ENCODE measurements at regions not wholly inside any gene's neighbourhood (a gene's known extent, or its start where the extent isn't known, plus 50 kb on each side); places are given as distances from the start of the nearest gene placed in this dataset.

- CTCF ChIA-PET = no interaction called here
- peaks cover 2% of the 10 kb centered on the region for H3K27me3 Mint-ChIP-seq
Observed at GRCh38 chr4:24174602-24175001, 284.8 kb upstream of the PPARGC1A start.

GRCh38 chr4:24172406-24172805, 282.6 kb upstream of the PPARGC1A start:
- ChIA-PET POLR2A (no interaction called here), CTCF (no interaction called here)
- intact Hi-C loops (cut with micrococcal nuclease) = no loop called here
- Mint-ChIP-seq H3K4me1 (ENCODE audit: low read depth) (no peaks in the 10 kb centered on the region), H3K4me3 (no peak overlapping the region), H3K36me3 (no peaks in the 10 kb centered on the region), H3K27me3 (peaks cover 2% of the 10 kb centered on the region), H3K27ac (no peak overlapping the region), H3K9me3 (peaks cover 5% of the 10 kb centered on the region)
- DNase-seq = no peak

More at GRCh38 chr4:24174602-24175001, 284.8 kb upstream of the PPARGC1A start:
- DNase-seq = no peak
- H3K4me1 Mint-ChIP-seq (ENCODE audit: low read depth) = no peaks in the 10 kb centered on the region
- H3K27ac Mint-ChIP-seq = no peak overlapping the region
- H3K9me3 Mint-ChIP-seq = peaks cover 6% of the 10 kb centered on the region
- H3K4me3 Mint-ChIP-seq = no peak overlapping the region
- H3K36me3 Mint-ChIP-seq = no peaks in the 10 kb centered on the region
- intact Hi-C loops (cut with micrococcal nuclease) = no loop called here
- POLR2A ChIA-PET = no interaction called here

DNA sequence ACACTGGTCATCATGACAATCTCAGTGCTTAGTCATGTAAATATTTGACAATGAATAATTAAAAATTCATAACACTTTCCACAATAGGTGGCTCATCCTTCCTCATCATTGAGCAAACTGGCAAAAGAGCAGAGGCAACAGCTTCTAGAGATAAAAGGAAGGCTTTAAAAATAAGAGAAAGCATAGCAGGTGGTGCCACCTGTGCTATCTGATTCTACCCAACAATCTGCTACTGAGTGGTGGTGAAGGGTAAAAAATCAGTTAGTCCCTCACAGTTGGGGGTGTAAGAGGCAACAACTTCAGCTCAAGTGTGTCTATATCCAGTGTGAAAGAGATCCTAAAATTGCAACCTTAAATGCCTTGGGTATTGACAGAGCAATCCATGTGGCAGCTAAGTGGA, 280.1 kb upstream of the PPARGC1A start:
- ChIA-PET POLR2A (no interaction called here), CTCF (interaction anchor here (0.7 kb wide), 1 partner anchor 100 kb away, joined by 3 read pairs; no protein-coding TSS in a partner anchor)
- no peaks in the 10 kb centered on the region for H3K36me3 Mint-ChIP-seq
- intact Hi-C loops (cut with micrococcal nuclease) = no loop called here
- DNase-seq = no peak
- H3K9me3 Mint-ChIP-seq = no peaks in the 10 kb centered on the region
- no peak overlapping the region for H3K27ac Mint-ChIP-seq
- no peak overlapping the region for H3K4me3 Mint-ChIP-seq
- H3K4me1 Mint-ChIP-seq (ENCODE audit: low read depth) = no peaks in the 10 kb centered on the region
- peaks cover 2% of the 10 kb centered on the region for H3K27me3 Mint-ChIP-seq

DNA sequence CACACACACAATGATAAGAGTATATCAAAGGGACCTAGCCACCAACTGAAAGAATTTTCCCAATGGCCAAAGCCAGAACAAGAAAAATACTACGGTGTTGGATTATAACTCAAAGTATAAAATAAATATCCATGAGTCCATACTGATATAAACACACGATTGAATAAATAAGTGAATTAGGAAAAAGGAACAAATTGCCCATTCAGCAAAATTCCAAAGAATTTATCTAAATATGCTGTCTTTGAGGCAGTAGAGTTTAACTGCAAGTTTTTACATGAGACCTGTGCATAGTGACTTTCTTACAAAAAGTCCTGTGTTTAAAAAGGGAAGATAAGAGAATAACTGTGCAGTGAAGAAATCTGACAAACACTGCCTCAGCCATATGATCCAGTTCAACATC, 278.8 kb upstream of the PPARGC1A start:
- ChIA-PET CTCF (no interaction called here), POLR2A (no interaction called here)
- Mint-ChIP-seq H3K27ac (no peak overlapping the region), H3K4me1 (ENCODE audit: low read depth) (no peaks in the 10 kb centered on the region), H3K36me3 (no peaks in the 10 kb centered on the region), H3K4me3 (no peak overlapping the region), H3K9me3 (no peaks in the 10 kb centered on the region), H3K27me3 (peaks cover 2% of the 10 kb centered on the region)
- no peak for DNase-seq
- intact Hi-C loops (cut with micrococcal nuclease) = no loop called here

DNA sequence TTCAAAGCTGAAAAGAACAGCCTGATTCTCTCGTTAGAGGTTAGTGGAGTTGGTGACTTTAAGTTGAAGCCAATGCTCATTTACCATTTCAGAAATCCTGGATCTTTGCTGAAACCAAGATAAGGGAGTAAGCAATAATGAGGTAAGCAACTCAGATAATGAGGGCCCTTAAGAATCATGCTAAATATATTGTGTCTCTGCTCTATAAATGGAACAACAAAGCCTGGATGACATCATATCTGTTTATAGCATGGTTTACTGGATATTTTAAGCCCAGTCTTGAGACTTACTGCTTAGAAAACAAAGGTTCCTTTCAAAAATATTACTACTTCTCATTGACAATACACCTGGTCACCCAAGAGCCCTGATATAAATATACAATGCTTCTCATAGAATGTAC, 276.7 kb upstream of the PPARGC1A start:
- DNase-seq = no peak
- Mint-ChIP-seq H3K36me3 (no peaks in the 10 kb centered on the region), H3K4me1 (ENCODE audit: low read depth) (no peaks in the 10 kb centered on the region), H3K9me3 (peaks cover 2% of the 10 kb centered on the region), H3K4me3 (no peak overlapping the region), H3K27me3 (no peaks in the 10 kb centered on the region), H3K27ac (no peak overlapping the region)
- ChIA-PET POLR2A (no interaction called here), CTCF (no interaction called here)
- intact Hi-C loops (cut with micrococcal nuclease) = no loop called here

- Mint-ChIP-seq H3K27ac (no peak overlapping the region), H3K9me3 (peaks cover 4% of the 10 kb centered on the region), H3K4me3 (no peak overlapping the region), H3K4me1 (ENCODE audit: low read depth) (no peaks in the 10 kb centered on the region), H3K27me3 (no peaks in the 10 kb centered on the region), H3K36me3 (no peaks in the 10 kb centered on the region)
- intact Hi-C loops (cut with micrococcal nuclease) = no loop called here
- ChIA-PET CTCF (no interaction called here), POLR2A (no interaction called here)
- DNase-seq = no peak
Observed at GRCh38 chr4:24164797-24165196, 274.9 kb upstream of the PPARGC1A start.

GRCh38 chr4:24164054-24164693, 274.3 kb upstream of the PPARGC1A start:
- H3K27me3 Mint-ChIP-seq = no peaks in the 10 kb centered on the region
- peaks cover 4% of the 10 kb centered on the region for H3K9me3 Mint-ChIP-seq
- no peak for DNase-seq
- H3K36me3 Mint-ChIP-seq = no peaks in the 10 kb centered on the region
- ChIA-PET POLR2A (no interaction called here), CTCF (no interaction called here)
- intact Hi-C loops (cut with micrococcal nuclease) = no loop called here
- no peak overlapping the region for H3K27ac Mint-ChIP-seq
- no peak overlapping the region for H3K4me3 Mint-ChIP-seq
- no peaks in the 10 kb centered on the region for H3K4me1 Mint-ChIP-seq (ENCODE audit: low read depth)

DNA sequence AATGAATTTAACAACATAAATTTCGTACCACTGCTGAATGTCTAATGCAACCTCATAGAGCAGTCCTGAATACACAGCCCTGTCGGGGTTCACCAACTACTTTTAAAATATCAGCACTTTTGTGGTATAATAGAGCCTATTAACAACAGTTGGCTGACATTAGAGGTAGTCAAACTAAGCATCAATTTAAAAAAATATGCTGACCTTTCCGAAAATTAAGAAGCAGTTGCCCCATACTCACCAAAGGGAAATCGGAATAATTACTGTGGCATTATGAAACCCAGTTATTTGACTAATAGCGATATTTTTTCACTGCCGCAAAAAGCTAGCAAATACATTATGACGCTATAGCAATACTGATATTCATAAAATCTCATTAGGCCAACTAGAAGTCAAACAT, 273.5 kb upstream of the PPARGC1A start:
- no peak for DNase-seq
- intact Hi-C loops (cut with micrococcal nuclease) = no loop called here
- ChIA-PET CTCF (no interaction called here), POLR2A (no interaction called here)
- Mint-ChIP-seq H3K27me3 (no peaks in the 10 kb centered on the region), H3K36me3 (no peaks in the 10 kb centered on the region), H3K9me3 (peaks cover 4% of the 10 kb centered on the region), H3K27ac (no peak overlapping the region), H3K4me3 (no peak overlapping the region), H3K4me1 (ENCODE audit: low read depth) (no peaks in the 10 kb centered on the region)

- POLR2A ChIA-PET = no interaction called here
- intact Hi-C loops (cut with micrococcal nuclease) = no loop called here
Observed at GRCh38 chr4:24160358-24160757, 270.5 kb upstream of the PPARGC1A start.

GRCh38 chr4:24158031-24158430, 268.2 kb upstream of the PPARGC1A start:
- CTCF ChIA-PET = no interaction called here
- intact Hi-C loops (cut with micrococcal nuclease) = no loop called here
- Mint-ChIP-seq H3K27ac (no peak overlapping the region), H3K36me3 (no peaks in the 10 kb centered on the region), H3K4me3 (no peak overlapping the region), H3K9me3 (peaks cover 4% of the 10 kb centered on the region), H3K27me3 (no peaks in the 10 kb centered on the region), H3K4me1 (ENCODE audit: low read depth) (no peaks in the 10 kb centered on the region)
- DNase-seq = no peak
- POLR2A ChIA-PET = no interaction called here

More at GRCh38 chr4:24160358-24160757, 270.5 kb upstream of the PPARGC1A start:
- Mint-ChIP-seq H3K9me3 (peaks cover 4% of the 10 kb centered on the region), H3K4me3 (no peak overlapping the region), H3K4me1 (ENCODE audit: low read depth) (no peaks in the 10 kb centered on the region), H3K27me3 (no peaks in the 10 kb centered on the region), H3K36me3 (no peaks in the 10 kb centered on the region), H3K27ac (no peak overlapping the region)
- DNase-seq = no peak
- CTCF ChIA-PET = no interaction called here

- H3K27me3 Mint-ChIP-seq = no peaks in the 10 kb centered on the region
- POLR2A ChIA-PET = no interaction called here
- H3K9me3 Mint-ChIP-seq = no peaks in the 10 kb centered on the region
- CTCF ChIA-PET = no interaction called here
- no peak overlapping the region for H3K27ac Mint-ChIP-seq
- intact Hi-C loops (cut with micrococcal nuclease) = no loop called here
- H3K4me1 Mint-ChIP-seq (ENCODE audit: low read depth) = no peaks in the 10 kb centered on the region
- no peak for DNase-seq
- H3K36me3 Mint-ChIP-seq = no peaks in the 10 kb centered on the region
- no peak overlapping the region for H3K4me3 Mint-ChIP-seq
Observed at GRCh38 chr4:24150034-24150433, 260.2 kb upstream of the PPARGC1A start.

DNA sequence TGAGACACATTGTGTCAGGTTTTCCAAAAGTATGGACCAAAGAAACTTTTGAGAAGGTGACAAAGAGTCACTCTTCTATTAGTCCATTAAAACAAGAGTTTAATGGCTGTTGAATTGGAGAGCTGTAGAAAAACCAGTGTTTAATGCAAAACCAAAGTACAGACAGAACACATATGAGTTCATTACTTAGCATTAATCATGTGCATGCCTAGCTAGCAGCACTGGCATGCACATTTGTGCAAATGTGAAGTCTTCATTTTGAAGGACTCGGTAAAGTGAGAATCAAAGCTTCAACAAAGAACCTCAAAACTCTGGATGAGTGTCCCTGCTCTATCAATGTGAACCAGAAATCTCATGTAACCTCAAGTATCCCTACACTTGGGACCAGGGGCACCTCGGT, 256.3 kb upstream of the PPARGC1A start:
- POLR2A ChIA-PET = no interaction called here
- H3K4me1 Mint-ChIP-seq (ENCODE audit: low read depth) = no peaks in the 10 kb centered on the region
- no peaks in the 10 kb centered on the region for H3K36me3 Mint-ChIP-seq
- no peak overlapping the region for H3K27ac Mint-ChIP-seq
- no peak overlapping the region for H3K4me3 Mint-ChIP-seq
- intact Hi-C loops (cut with micrococcal nuclease) = no loop called here
- no peak for DNase-seq
- H3K27me3 Mint-ChIP-seq = no peaks in the 10 kb centered on the region
- H3K9me3 Mint-ChIP-seq = no peaks in the 10 kb centered on the region
- CTCF ChIA-PET = no interaction called here

- H3K27me3 Mint-ChIP-seq = no peaks in the 10 kb centered on the region
- no peaks in the 10 kb centered on the region for H3K9me3 Mint-ChIP-seq
- no peak overlapping the region for H3K27ac Mint-ChIP-seq
- DNase-seq = no peak
- H3K4me1 Mint-ChIP-seq (ENCODE audit: low read depth) = no peaks in the 10 kb centered on the region
- POLR2A ChIA-PET = no interaction called here
- no peaks in the 10 kb centered on the region for H3K36me3 Mint-ChIP-seq
- no peak overlapping the region for H3K4me3 Mint-ChIP-seq
- CTCF ChIA-PET = no interaction called here
- intact Hi-C loops (cut with micrococcal nuclease) = no loop called here
Observed at GRCh38 chr4:24145591-24145990, 255.7 kb upstream of the PPARGC1A start.

DNA sequence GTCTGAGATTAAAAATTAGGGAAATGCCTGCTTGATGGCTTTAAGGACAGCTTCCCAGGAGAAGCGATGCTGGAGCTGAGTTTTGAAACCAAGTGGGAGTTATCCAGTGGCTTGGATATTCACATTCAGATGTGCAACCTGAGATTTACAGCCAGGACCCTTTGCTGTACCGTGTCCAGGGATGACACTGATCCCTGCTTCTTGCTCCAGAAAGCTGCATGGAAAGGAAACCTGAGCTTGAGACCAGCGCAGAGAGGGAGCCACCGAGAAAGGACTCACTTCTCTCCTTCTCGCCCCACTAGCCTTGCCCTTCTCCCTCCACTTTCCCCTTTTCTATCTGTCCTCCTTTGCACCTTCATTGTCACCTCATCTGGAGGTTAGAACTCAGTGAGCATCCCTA, 254.5 kb upstream of the PPARGC1A start:
- no peak overlapping the region for H3K4me3 Mint-ChIP-seq
- no peaks in the 10 kb centered on the region for H3K9me3 Mint-ChIP-seq
- DNase-seq = no peak
- CTCF ChIA-PET = no interaction called here
- H3K27me3 Mint-ChIP-seq = no peaks in the 10 kb centered on the region
- intact Hi-C loops (cut with micrococcal nuclease) = no loop called here
- H3K4me1 Mint-ChIP-seq (ENCODE audit: low read depth) = no peaks in the 10 kb centered on the region
- no peaks in the 10 kb centered on the region for H3K36me3 Mint-ChIP-seq
- H3K27ac Mint-ChIP-seq = no peak overlapping the region
- POLR2A ChIA-PET = no interaction called here

Data from activated CD4-positive, alpha-beta memory T cell treated with anti-CD3 and anti-CD28 coated beads for 36 hours (primary cell).